B cell (primary cell): ENCODE measurements at regions not wholly inside any gene's neighbourhood (a gene's known extent, or its start where the extent isn't known, plus 50 kb on each side); places are given as distances from the start of the nearest gene placed in this dataset.
"Not testable (repeated sequence)": the region's sequence is repeated elsewhere in the genome, so short reads cannot be mapped to it uniquely, and the experiment has no call there.

Experiments
- ATAC-seq: fragments of 200-7000 bp; cut with Tn5 transposase; one replicate; pipeline ENCODE4 v1.10.0; 2021; ENCODE audit warnings: low read depth, mild to moderate bottlenecking, moderate number of reproducible peaks, moderate library complexity
- CTCF ChIA-PET: fragments of 350-600 bp; sonication (Branson Sonifier 250); formaldehyde crosslinking; loops from one replicate; lab custom pipeline; 2021; ENCODE audit warnings: antibody characterized with exemption, inconsistent platforms; lab: Charles Lee
- POLR2A ChIA-PET: fragments of 350-600 bp; sonication (Branson Sonifier 250); formaldehyde crosslinking; loops from one replicate; lab custom pipeline; 2021; ENCODE audit warnings: antibody characterized with exemption; lab: Charles Lee
- DNase-seq: peaks from one replicate; pipeline ENCODE4 v3.0.0; 2013
- H2AFZ ChIP-seq: 2 replicates; pipeline ENCODE4 v1.6.1; 2012; ENCODE audit warnings: mild to moderate bottlenecking, low read depth, low read length; ENCODE audit not compliant: insufficient read depth, poor library complexity, severe bottlenecking
- H3K27ac ChIP-seq, 2 donors: 1 replicate in 1 of 2; 2 replicates in 1 of 2; pipeline ENCODE4 v1.5.1; 2012 to 2013; ENCODE audit warnings: low read length in 2 of 2, mild to moderate bottlenecking in 2 of 2, moderate library complexity in 1 of 2
- H3K27me3 ChIP-seq, 4 experiments: fragments of 200-600 bp in 1 of 4; sonication (generic) in 1 of 4; replicated peaks in 1 of 4; 1 replicate in 2 of 4; 2 replicates in 2 of 4; pipeline versions ENCODE4 v1.6.1 to v1.7.0; 2013 to 2016; ENCODE audit warnings: low read length in 3 of 4, mild to moderate bottlenecking in 2 of 4, mixed read lengths in 1 of 4, moderate library complexity in 1 of 4; ENCODE audit not compliant: insufficient read depth in 4 of 4, control insufficient read depth in 3 of 4; ENCODE audit errors: control extremely low read depth in 1 of 4
- H3K36me3 ChIP-seq, 2 experiments: replicated peaks in 1 of 2; 1 replicate in 1 of 2; 2 replicates in 1 of 2; pipeline versions ENCODE4 v1.6.1 to v1.7.1; 2013; ENCODE audit warnings: low read length in 1 of 2; ENCODE audit not compliant: insufficient read depth in 2 of 2, control insufficient read depth in 1 of 2; ENCODE audit errors: control extremely low read depth in 1 of 2, extremely low read depth in 1 of 2
- H3K4me1 ChIP-seq, 2 donors: fragments of 200-600 bp in 1 of 2; sonication (generic) in 1 of 2; 1 replicate in 1 of 2; 2 replicates in 1 of 2; pipeline versions ENCODE4 v1.5.1 to v1.6.1; 2013 to 2017; ENCODE audit warnings: low read length in 2 of 2; ENCODE audit not compliant: control insufficient read depth in 2 of 2, insufficient read depth in 2 of 2
- H3K4me2 ChIP-seq: replicated peaks from 2 replicates; pipeline ENCODE3; 2012; ENCODE audit warnings: mild to moderate bottlenecking, low read depth, low read length; ENCODE audit not compliant: poor library complexity, severe bottlenecking
- H3K4me3 ChIP-seq, 5 experiments: fragments of 200-600 bp in 1 of 5; sonication (generic) in 1 of 5; 1 replicate in 3 of 5; 2 replicates in 2 of 5; pipeline versions ENCODE4 v1.5.1 to v1.7.0; 2011 to 2016; ENCODE audit warnings: low read length in 4 of 5, mild to moderate bottlenecking in 4 of 5, low read depth in 2 of 5, control low read depth in 1 of 5, moderate library complexity in 1 of 5; ENCODE audit not compliant: insufficient read depth in 1 of 5; ENCODE audit errors: control extremely low read depth in 1 of 5, extremely low read depth in 1 of 5
- H3K79me2 ChIP-seq: fragments of 200-600 bp; sonication (generic); one replicate; pipeline ENCODE4 v1.6.0; 2016; ENCODE audit warnings: low read length; ENCODE audit not compliant: control insufficient read depth, insufficient read depth
- H3K9ac ChIP-seq: fragments of 200-600 bp; sonication (generic); 2 replicates; pipeline ENCODE4 v1.6.1; 2017; ENCODE audit warnings: mild to moderate bottlenecking, low read length, moderate library complexity
- H3K9me3 ChIP-seq, 3 donors: one replicate each; pipeline versions ENCODE4 v1.6.1 to v1.7.1; 2013; ENCODE audit warnings: low read length in 2 of 3; ENCODE audit not compliant: control insufficient read depth in 2 of 3, insufficient read depth in 1 of 3; ENCODE audit errors: control extremely low read depth in 1 of 3
- H4K20me1 ChIP-seq: 2 replicates; pipeline ENCODE4 v1.6.0; 2012; ENCODE audit warnings: mild to moderate bottlenecking, low read length; ENCODE audit not compliant: insufficient read depth, control insufficient read depth, poor library complexity, severe bottlenecking
- H3K27ac Mint-ChIP-seq: one replicate; pipeline ENCODE4 v1.8.0; 2021; ENCODE audit warnings: mixed read lengths
- H3K27me3 Mint-ChIP-seq: one replicate; pipeline ENCODE4 v1.8.0; 2021; ENCODE audit warnings: mixed read lengths
- H3K4me1 Mint-ChIP-seq: one replicate; pipeline ENCODE4 v1.8.0; 2021; ENCODE audit warnings: mixed read lengths
- H3K4me3 Mint-ChIP-seq: one replicate; pipeline ENCODE4 v1.8.0; 2021; ENCODE audit warnings: mixed read lengths
- H3K9me3 Mint-ChIP-seq: one replicate; pipeline ENCODE4 v1.8.0; 2022; ENCODE audit warnings: mixed read lengths; ENCODE audit not compliant: insufficient read depth
- EZH2 ChIP-seq: IDR thresholded peaks from 2 replicates; pipeline ENCODE4 v1.6.1; 2012; ENCODE audit warnings: borderline replicate concordance, low read depth, mild to moderate bottlenecking, moderate library complexity, low read length; ENCODE audit not compliant: insufficient read depth, poor library complexity, severe bottlenecking
- WGBS: methylation state at CpG from one replicate; pipeline ENCODE4 v1.1.5; 2013; ENCODE audit warnings: missing lambda C conversion rate; ENCODE audit not compliant: insufficient coverage; 5-methylcytosine and 5-hydroxymethylcytosine counted together
- intact Hi-C: fragments of 100-400 bp; cut with micrococcal nuclease; formaldehyde crosslinking; loops from one replicate; pipeline ENCODE4 v1.10.0; 2022
- TF ChIP-seq, protein P1 (sequence below): fragments of 200-600 bp; IDR thresholded peaks from one replicate; pipeline ENCODE4 v1.8.0; 2022; ENCODE audit warnings: antibody characterized with exemption, mild to moderate bottlenecking

DNA sequence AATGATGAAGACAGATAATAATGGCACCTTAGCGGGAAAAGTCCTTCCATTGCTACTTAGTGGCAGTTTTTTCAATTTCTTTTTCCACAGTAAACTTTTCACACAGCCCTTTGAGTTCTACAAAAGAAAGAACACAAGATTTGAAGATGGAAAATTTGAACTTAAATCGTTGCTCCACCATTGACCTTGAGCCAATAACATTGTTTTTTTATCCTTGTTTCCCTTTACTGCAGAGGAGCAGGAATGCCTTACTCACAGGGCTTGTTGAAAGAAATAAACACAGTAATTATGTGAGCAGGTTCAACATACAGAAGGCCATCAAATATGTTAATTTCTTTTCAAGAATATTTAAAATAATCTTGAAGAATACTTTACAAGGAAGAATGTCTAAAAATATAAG is 181.5 kb upstream of the KRR1 start:
- DNase-seq: no peak
- H3K36me3 ChIP-seq: no peaks in the 10 kb centered on the region
- no peaks in the 10 kb centered on the region for H3K4me1 Mint-ChIP-seq
- H3K4me3 ChIP-seq: no peak overlapping the region
- TF ChIP-seq, protein P1, sequence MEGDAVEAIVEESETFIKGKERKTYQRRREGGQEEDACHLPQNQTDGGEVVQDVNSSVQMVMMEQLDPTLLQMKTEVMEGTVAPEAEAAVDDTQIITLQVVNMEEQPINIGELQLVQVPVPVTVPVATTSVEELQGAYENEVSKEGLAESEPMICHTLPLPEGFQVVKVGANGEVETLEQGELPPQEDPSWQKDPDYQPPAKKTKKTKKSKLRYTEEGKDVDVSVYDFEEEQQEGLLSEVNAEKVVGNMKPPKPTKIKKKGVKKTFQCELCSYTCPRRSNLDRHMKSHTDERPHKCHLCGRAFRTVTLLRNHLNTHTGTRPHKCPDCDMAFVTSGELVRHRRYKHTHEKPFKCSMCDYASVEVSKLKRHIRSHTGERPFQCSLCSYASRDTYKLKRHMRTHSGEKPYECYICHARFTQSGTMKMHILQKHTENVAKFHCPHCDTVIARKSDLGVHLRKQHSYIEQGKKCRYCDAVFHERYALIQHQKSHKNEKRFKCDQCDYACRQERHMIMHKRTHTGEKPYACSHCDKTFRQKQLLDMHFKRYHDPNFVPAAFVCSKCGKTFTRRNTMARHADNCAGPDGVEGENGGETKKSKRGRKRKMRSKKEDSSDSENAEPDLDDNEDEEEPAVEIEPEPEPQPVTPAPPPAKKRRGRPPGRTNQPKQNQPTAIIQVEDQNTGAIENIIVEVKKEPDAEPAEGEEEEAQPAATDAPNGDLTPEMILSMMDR: no peak
- TF ChIP-seq EZH2: no peak
- no peaks in the 10 kb centered on the region for H3K27me3 ChIP-seq
- ATAC-seq: no peak
- no peaks in the 10 kb centered on the region for H3K79me2 ChIP-seq
- H3K4me1 ChIP-seq: no peaks in the 10 kb centered on the region
- ChIA-PET CTCF (no interaction called here), POLR2A (no interaction called here)
- no CpG with 5 or more reads among the region's 2 CpGs for WGBS
- no peak overlapping the region for H3K9ac ChIP-seq
- H2AFZ ChIP-seq: no peak overlapping the region
- H3K27me3 Mint-ChIP-seq: peaks cover 5% of the 10 kb centered on the region
- H3K9me3 ChIP-seq: no peaks in the 10 kb centered on the region
- H3K4me2 ChIP-seq: no peak overlapping the region
- no peak overlapping the region for H3K27ac Mint-ChIP-seq
- no peaks in the 10 kb centered on the region for H3K9me3 Mint-ChIP-seq
- no peak overlapping the region for H3K27ac ChIP-seq
- H3K4me3 Mint-ChIP-seq: no peak overlapping the region
- no peaks in the 10 kb centered on the region for H4K20me1 ChIP-seq
- intact Hi-C loops: no loop called here

DNA sequence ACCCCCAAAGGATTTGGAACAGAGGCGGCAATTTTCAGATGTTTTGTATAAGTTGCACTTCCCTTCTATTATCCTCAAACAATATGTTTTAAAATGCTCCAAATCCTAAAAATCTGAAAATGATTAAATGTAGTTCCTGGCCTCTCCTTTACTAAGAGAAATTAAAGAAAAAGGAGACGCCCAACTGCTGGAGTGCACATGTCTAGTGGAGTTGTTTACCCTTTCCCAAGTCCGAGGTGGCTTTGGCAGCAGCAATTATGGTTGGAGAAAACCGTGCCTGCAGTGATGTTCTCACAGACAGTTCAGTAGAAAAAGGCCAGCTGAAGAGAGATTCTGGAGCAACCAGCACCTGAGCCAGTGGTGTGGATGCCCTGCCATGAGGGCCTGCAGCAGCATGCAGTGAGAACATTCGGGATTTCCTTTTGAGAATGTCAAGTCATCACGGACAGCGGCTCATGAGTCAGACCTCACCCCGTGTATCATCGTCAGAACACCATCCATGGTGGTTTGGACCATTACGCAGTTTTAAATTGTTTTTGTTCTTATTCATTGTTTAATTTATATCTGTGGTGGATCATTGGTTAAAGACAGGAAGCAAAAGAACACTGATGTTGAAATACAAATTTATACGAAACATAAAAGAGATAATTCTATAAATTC is 179.0 kb upstream of the KRR1 start:
- no peaks in the 10 kb centered on the region for H3K9me3 Mint-ChIP-seq
- no peak for ATAC-seq
- WGBS: 94% methylated on average over 6 of the region's 11 CpGs

DNA sequence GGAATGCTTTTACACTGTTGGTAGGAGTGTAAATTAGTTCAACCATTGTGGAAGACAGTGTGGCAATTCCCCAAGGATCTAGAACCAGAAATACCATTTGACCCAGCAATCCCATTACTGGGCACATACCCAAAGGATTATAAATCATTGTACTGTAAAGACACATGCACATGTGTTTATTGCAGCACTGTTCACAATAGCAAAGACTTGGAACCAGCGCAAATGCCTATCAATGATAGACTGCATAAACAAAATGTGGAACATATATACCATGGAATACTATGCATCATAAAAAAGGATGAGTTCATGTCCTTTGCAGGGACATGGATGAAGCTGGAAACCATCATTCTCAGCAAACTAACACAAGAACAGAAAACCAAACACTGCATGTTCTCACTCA is 174.8 kb upstream of the KRR1 start:
- WGBS: no CpG with 5 or more reads among the region's 1 CpG
- H3K9me3 ChIP-seq, H3K27me3 ChIP-seq, H3K4me1 Mint-ChIP-seq, H3K4me1 ChIP-seq, H3K27me3 Mint-ChIP-seq, H2AFZ ChIP-seq, H3K4me3 ChIP-seq, H3K27ac ChIP-seq, POLR2A ChIA-PET, H3K9ac ChIP-seq, H3K4me3 Mint-ChIP-seq, ATAC-seq, H3K36me3 ChIP-seq, H3K27ac Mint-ChIP-seq, H3K4me2 ChIP-seq, CTCF ChIA-PET, intact Hi-C loops, H3K9me3 Mint-ChIP-seq, DNase-seq, H4K20me1 ChIP-seq, H3K79me2 ChIP-seq: not testable (repeated sequence)

More for the DNA sequence above, 179.0 kb upstream of the KRR1 start:
- Histone ChIP-seq H3K36me3 (no peaks in the 10 kb centered on the region), H2AFZ (no peak overlapping the region), H3K4me1 (no peaks in the 10 kb centered on the region), H3K9ac (no peak overlapping the region), H3K4me2 (no peak overlapping the region), H3K4me3 (no peak overlapping the region), H3K9me3 (no peaks in the 10 kb centered on the region), H4K20me1 (no peaks in the 10 kb centered on the region), H3K79me2 (no peaks in the 10 kb centered on the region), H3K27ac (no peak overlapping the region), H3K27me3 (no peaks in the 10 kb centered on the region)
- peaks cover 5% of the 10 kb centered on the region for H3K27me3 Mint-ChIP-seq
- H3K4me3 Mint-ChIP-seq: no peak overlapping the region
- no peaks in the 10 kb centered on the region for H3K4me1 Mint-ChIP-seq
- ChIA-PET CTCF (no interaction called here), POLR2A (no interaction called here)
- DNase-seq: no peak
- TF ChIP-seq, protein P1: no peak
- TF ChIP-seq EZH2: no peak
- intact Hi-C loops: no loop called here
- H3K27ac Mint-ChIP-seq: no peak overlapping the region
